WTC11 (cell line): ENCODE measurements at regions not wholly inside any gene's neighbourhood (a gene's known extent, or its start where the extent isn't known, plus 50 kb on each side); places are given as distances from the start of the nearest gene placed in this dataset.

Experiments used
- ATAC-seq: fragments of 200-7000 bp; cut with Tn5 transposase; 2 replicates; pipeline ENCODE4 v1.10.0; 2021; ENCODE audit warnings: mild to moderate bottlenecking, moderate library complexity
- CTCF ChIA-PET: fragments of 300-600 bp; sonication (Branson Sonifier 250); formaldehyde crosslinking; loops from one replicate; lab custom pipeline; 2021; ENCODE audit warnings: antibody characterized with exemption; lab: Charles Lee
- POLR2A ChIA-PET: fragments of 350-600 bp; sonication (Branson Sonifier 250); formaldehyde crosslinking; loops from one replicate; lab custom pipeline; 2021; ENCODE audit warnings: antibody characterized with exemption; lab: Charles Lee
- DNase-seq: peaks from one replicate; pipeline ENCODE4 v3.0.0; 2021; ENCODE audit warnings: low spot score
- H3K27ac Mint-ChIP-seq: 2 replicates; pipeline ENCODE4 v1.8.0; 2021; ENCODE audit warnings: mixed read lengths
- H3K27me3 Mint-ChIP-seq: 2 replicates; pipeline ENCODE4 v1.8.0; 2021; ENCODE audit warnings: low read depth, mild to moderate bottlenecking, moderate library complexity, mixed read lengths
- H3K36me3 Mint-ChIP-seq: 2 replicates; pipeline ENCODE4 v1.8.0; 2021; ENCODE audit warnings: mixed read lengths
- H3K4me1 Mint-ChIP-seq: 2 replicates; pipeline ENCODE4 v1.8.0; 2022; ENCODE audit warnings: mixed read lengths
- H3K4me3 Mint-ChIP-seq: 2 replicates; pipeline ENCODE4 v1.8.0; 2021; ENCODE audit warnings: mild to moderate bottlenecking, moderate library complexity, mixed read lengths
- H3K9me3 Mint-ChIP-seq: 2 replicates; pipeline ENCODE4 v1.8.0; 2021; ENCODE audit warnings: mixed read lengths
- ERG ChIP-seq: fragments of 250-450 bp; sonication (Bioruptor Pico); IDR thresholded peaks from 2 replicates; pipeline ENCODE4 v1.8.0; 2021; ENCODE audit warnings: mild to moderate bottlenecking
- FOXK1 ChIP-seq: sonication (generic); formaldehyde crosslinking; IDR thresholded peaks from 2 replicates; pipeline ENCODE4 v1.8.0; 2022; ENCODE audit warnings: mild to moderate bottlenecking, moderate library complexity, missing genetic modification reagents
- GTF2I ChIP-seq: fragments of 250-450 bp; sonication (Bioruptor Pico); conservative IDR thresholded peaks from 2 replicates; pipeline ENCODE4 v1.4.0; 2021; ENCODE audit warnings: mild to moderate bottlenecking
- IRF2 ChIP-seq: sonication (generic); formaldehyde crosslinking; IDR thresholded peaks from 2 replicates; pipeline ENCODE4 v1.8.0; 2022; ENCODE audit warnings: low read depth, missing genetic modification reagents, borderline replicate concordance
- MXD4 ChIP-seq: fragments of 250-450 bp; sonication (Bioruptor Pico); IDR thresholded peaks from 2 replicates; pipeline ENCODE4 v1.8.0; 2021; ENCODE audit warnings: mild to moderate bottlenecking, moderate library complexity, borderline replicate concordance
- NR3C1 ChIP-seq: sonication (generic); formaldehyde crosslinking; conservative IDR thresholded peaks from 2 replicates; pipeline ENCODE4 v1.8.1; 2023; ENCODE audit warnings: low read depth, mild to moderate bottlenecking, missing genetic modification reagents
- RELA ChIP-seq: sonication (generic); formaldehyde crosslinking; IDR thresholded peaks from 2 replicates; pipeline ENCODE4 v1.8.1; 2022; ENCODE audit warnings: missing genetic modification reagents, mild to moderate bottlenecking, borderline replicate concordance
- ZNF317 ChIP-seq: sonication (generic); formaldehyde crosslinking; IDR thresholded peaks from 2 replicates; pipeline ENCODE4 v1.8.1; 2023; ENCODE audit warnings: low read depth, mild to moderate bottlenecking, moderate library complexity, missing genetic modification reagents, borderline replicate concordance
- ZNF416 ChIP-seq: fragments of 250-450 bp; sonication (Bioruptor Pico); IDR thresholded peaks from 2 replicates; pipeline ENCODE4 v1.9.0; 2021; ENCODE audit warnings: mild to moderate bottlenecking, inconsistent platforms
- ZNF532 ChIP-seq: fragments of 250-450 bp; sonication (Bioruptor Pico); IDR thresholded peaks from 2 replicates; pipeline ENCODE4 v1.9.0; 2021; ENCODE audit warnings: mild to moderate bottlenecking, borderline replicate concordance
- ZNF671 ChIP-seq: fragments of 250-450 bp; sonication (Bioruptor Pico); IDR thresholded peaks from 2 replicates; pipeline ENCODE4 v1.8.0; 2021; ENCODE audit warnings: mild to moderate bottlenecking
- TF ChIP-seq, protein P1 (sequence below): sonication (generic); formaldehyde crosslinking; IDR thresholded peaks from 2 replicates; pipeline ENCODE4 v1.8.0; 2023; ENCODE audit warnings: mild to moderate bottlenecking, missing genetic modification reagents
- TF ChIP-seq, protein P2 (sequence below): fragments of 250-450 bp; sonication (Bioruptor Pico); conservative IDR thresholded peaks from 2 replicates; pipeline ENCODE4 v1.9.0; 2021; ENCODE audit warnings: mild to moderate bottlenecking

GRCh38 chr3:72071624-72072023, 286.7 kb upstream of the PROK2 start:
- TF ChIP-seq GTF2I (CRISPR knock-in tag) (no peak), NR3C1 (CRISPR knock-in tag) (no peak), ERG (CRISPR knock-in tag) (no peak)
- TF ChIP-seq, protein P1, sequence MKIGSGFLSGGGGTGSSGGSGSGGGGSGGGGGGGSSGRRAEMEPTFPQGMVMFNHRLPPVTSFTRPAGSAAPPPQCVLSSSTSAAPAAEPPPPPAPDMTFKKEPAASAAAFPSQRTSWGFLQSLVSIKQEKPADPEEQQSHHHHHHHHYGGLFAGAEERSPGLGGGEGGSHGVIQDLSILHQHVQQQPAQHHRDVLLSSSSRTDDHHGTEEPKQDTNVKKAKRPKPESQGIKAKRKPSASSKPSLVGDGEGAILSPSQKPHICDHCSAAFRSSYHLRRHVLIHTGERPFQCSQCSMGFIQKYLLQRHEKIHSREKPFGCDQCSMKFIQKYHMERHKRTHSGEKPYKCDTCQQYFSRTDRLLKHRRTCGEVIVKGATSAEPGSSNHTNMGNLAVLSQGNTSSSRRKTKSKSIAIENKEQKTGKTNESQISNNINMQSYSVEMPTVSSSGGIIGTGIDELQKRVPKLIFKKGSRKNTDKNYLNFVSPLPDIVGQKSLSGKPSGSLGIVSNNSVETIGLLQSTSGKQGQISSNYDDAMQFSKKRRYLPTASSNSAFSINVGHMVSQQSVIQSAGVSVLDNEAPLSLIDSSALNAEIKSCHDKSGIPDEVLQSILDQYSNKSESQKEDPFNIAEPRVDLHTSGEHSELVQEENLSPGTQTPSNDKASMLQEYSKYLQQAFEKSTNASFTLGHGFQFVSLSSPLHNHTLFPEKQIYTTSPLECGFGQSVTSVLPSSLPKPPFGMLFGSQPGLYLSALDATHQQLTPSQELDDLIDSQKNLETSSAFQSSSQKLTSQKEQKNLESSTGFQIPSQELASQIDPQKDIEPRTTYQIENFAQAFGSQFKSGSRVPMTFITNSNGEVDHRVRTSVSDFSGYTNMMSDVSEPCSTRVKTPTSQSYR (CRISPR knock-in tag), result no peak
- Mint-ChIP-seq H3K9me3 (peaks cover 20% of the 10 kb centered on the region), H3K36me3 (peaks cover 20% of the 10 kb centered on the region), H3K4me1 (no peaks in the 10 kb centered on the region), H3K27ac (no peak overlapping the region), H3K4me3 (no peak overlapping the region), H3K27me3 (peaks cover 3% of the 10 kb centered on the region; the same call in 1 of the 2 replicates)
- no peak for DNase-seq
- POLR2A ChIA-PET, result no interaction called here
- ATAC-seq, result no peak
- CTCF ChIA-PET, result no interaction called here

DNA sequence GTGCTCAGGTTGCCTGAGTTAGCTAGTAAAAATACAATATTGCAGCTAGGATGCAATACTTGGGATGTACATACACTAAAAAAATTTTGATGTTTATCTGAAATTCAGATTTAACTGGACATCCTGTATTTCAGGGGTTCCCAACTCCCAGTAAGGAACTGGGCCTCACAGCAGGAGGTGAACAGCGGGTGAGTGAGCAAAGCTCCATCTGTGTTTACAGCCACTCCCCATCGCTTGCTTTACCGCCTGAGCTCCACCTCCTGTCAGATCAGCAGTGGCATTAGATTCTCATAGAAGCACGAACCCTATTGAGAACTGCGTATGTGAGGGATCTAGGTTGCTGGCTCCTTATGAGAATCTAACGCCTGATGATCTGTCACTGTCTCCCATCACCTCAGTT, 285.1 kb upstream of the PROK2 start:
- Mint-ChIP-seq H3K4me1 (no peaks in the 10 kb centered on the region), H3K27me3 (no peaks in the 10 kb centered on the region), H3K27ac (no peak overlapping the region), H3K4me3 (no peak overlapping the region), H3K36me3 (peaks cover 4% of the 10 kb centered on the region), H3K9me3 (peaks cover 10% of the 10 kb centered on the region)
- ChIA-PET CTCF (no interaction called here), POLR2A (no interaction called here)
- no peak for ATAC-seq
- no peak for DNase-seq
- TF ChIP-seq FOXK1 (no peak), ZNF416 (CRISPR knock-in tag) (no peak), MXD4 (CRISPR knock-in tag) (no peak), RELA (CRISPR knock-in tag) (no peak), ERG (CRISPR knock-in tag) (no peak), ZNF532 (CRISPR knock-in tag) (no peak), IRF2 (CRISPR knock-in tag) (no peak), ZNF317 (CRISPR knock-in tag) (no peak), ZNF671 (CRISPR knock-in tag) (no peak)
- TF ChIP-seq, protein P2, sequence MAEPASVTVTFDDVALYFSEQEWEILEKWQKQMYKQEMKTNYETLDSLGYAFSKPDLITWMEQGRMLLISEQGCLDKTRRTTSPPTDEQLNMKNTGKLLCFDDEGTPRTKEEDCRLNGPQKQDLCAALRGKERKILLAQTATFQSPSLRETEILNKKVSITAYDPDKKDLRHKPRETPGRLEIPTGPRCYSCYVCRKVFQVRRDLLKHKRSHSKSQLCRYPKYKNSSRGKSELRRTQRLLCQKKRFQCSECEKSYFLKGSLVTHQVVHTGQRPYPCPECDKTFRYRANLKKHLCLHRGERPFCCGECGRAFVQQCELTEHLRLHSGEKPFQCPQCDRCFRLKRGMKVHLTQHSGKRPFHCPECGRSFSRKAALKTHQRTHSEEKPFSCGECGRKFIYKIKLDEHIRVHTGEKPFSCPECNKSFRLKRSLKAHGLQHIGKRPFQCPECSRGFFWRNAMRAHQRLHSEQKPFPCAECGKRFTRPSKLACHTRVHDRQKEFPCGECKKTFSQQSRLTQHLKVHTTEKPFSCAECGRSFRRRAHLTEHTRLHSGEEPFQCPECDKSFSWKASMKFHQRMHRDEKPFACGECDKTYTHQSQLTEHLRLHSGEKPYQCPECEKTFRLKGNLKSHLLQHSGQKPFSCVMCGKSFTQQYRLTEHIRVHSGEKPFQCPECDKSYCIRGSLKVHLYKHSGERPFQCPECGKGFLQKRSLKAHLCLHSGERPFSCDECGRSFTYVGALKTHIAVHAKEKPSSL, result no peak
- TF ChIP-seq, protein P1 (CRISPR knock-in tag), result no peak
